Stimulated activated CD8-positive, alpha-beta memory T cell treated with anti-CD3 and anti-CD28 coated beads, Interleukin-15, amount 100 ng/mL, for 1 hour (primary cell): ENCODE measurements at regions not wholly inside any gene's neighbourhood (a gene's known extent, or its start where the extent isn't known, plus 50 kb on each side); places are given as distances from the start of the nearest gene placed in this dataset.
"Not testable (repeated sequence)": the region's sequence is repeated elsewhere in the genome, so short reads cannot be mapped to it uniquely, and the experiment has no call there.

Experiments used
- DNase-seq: peaks from one replicate; pipeline ENCODE4 v3.0.0-alpha.2; 2020; ENCODE audit warnings: low read depth

- no peak for DNase-seq
These were observed 181.0 kb upstream of the GHR start for GRCh38 chr5:42242210-42242609.

- no peak for DNase-seq
These were observed 180.3 kb upstream of the GHR start for GRCh38 chr5:42242881-42243485.

GRCh38 chr5:42252306-42252705, 170.9 kb upstream of the GHR start:
- no peak for DNase-seq

GRCh38 chr5:42259914-42260313, 163.3 kb upstream of the GHR start:
- DNase-seq = not testable (repeated sequence)

GRCh38 chr5:42267091-42267490, 156.1 kb upstream of the GHR start:
- no peak for DNase-seq

GRCh38 chr5:42268170-42268569, 155.1 kb upstream of the GHR start:
- DNase-seq = not testable (repeated sequence)

- no peak for DNase-seq
These were observed 154.6 kb upstream of the GHR start for GRCh38 chr5:42268630-42269029.

- no peak for DNase-seq
These were observed 152.5 kb upstream of the GHR start for GRCh38 chr5:42270771-42271170.

GRCh38 chr5:42274913-42275312, 148.3 kb upstream of the GHR start:
- DNase-seq = no peak

- DNase-seq = no peak
These were observed 145.9 kb upstream of the GHR start for GRCh38 chr5:42277293-42277692.

- DNase-seq = no peak
These were observed 138.7 kb upstream of the GHR start for GRCh38 chr5:42284584-42284983.

GRCh38 chr5:42285230-42285629, 138.0 kb upstream of the GHR start:
- no peak for DNase-seq

- DNase-seq = no peak
These were observed 122.7 kb upstream of the GHR start for GRCh38 chr5:42300496-42300895.

- no peak for DNase-seq
These were observed 121.9 kb upstream of the GHR start for GRCh38 chr5:42301349-42301748.

GRCh38 chr5:42302186-42302585, 121.1 kb upstream of the GHR start:
- no peak for DNase-seq

GRCh38 chr5:42306287-42306686, 117.0 kb upstream of the GHR start:
- DNase-seq = no peak

- DNase-seq = no peak
These were observed 113.4 kb upstream of the GHR start for GRCh38 chr5:42309865-42310264.

GRCh38 chr5:42315214-42315613, 108.0 kb upstream of the GHR start:
- DNase-seq = no peak

- no peak for DNase-seq
These were observed 105.7 kb upstream of the GHR start for GRCh38 chr5:42317575-42317974.

- not testable (repeated sequence) for DNase-seq
These were observed 103.7 kb upstream of the GHR start for GRCh38 chr5:42319546-42319945.

- no peak for DNase-seq
These were observed 101.5 kb upstream of the GHR start for GRCh38 chr5:42321785-42322184.

GRCh38 chr5:42337143-42337542, 86.1 kb upstream of the GHR start:
- DNase-seq = no peak

GRCh38 chr5:42337607-42338006, 85.6 kb upstream of the GHR start:
- DNase-seq = no peak

GRCh38 chr5:42338136-42338535, 85.1 kb upstream of the GHR start:
- no peak for DNase-seq

- no peak for DNase-seq
These were observed 74.1 kb upstream of the GHR start for GRCh38 chr5:42349163-42349562.
